A673 (cell line): ENCODE measurements at regions not wholly inside any gene's neighbourhood (a gene's known extent, or its start where the extent isn't known, plus 50 kb on each side); places are given as distances from the start of the nearest gene placed in this dataset. TPM values are rescaled to one million over a fixed set of nuclear protein-coding genes. Genes with fewer than 3 reads are reported as not detected.

Experiments
- BruUV-seq: library from RNA; stranded (reverse); fragments of 400-500 nt; replicated peaks from 2 replicates; lab custom pipeline; 2021; lab: Mats Ljungman, UMichigan
- CTCF ChIA-PET: fragments of 300-600 bp; sonication (Branson Sonifier 250); formaldehyde crosslinking; loops from one replicate; lab custom pipeline; 2022; ENCODE audit warnings: antibody characterized with exemption; lab: Charles Lee
- POLR2A ChIA-PET: fragments of 300-600 bp; sonication (Branson Sonifier 250); formaldehyde crosslinking; loops from one replicate; lab custom pipeline; 2022; ENCODE audit warnings: antibody characterized with exemption; ENCODE audit not compliant: low non-redundant PET; lab: Charles Lee
- DNase-seq: peaks from one replicate; pipeline ENCODE4 v3.0.0-alpha.2; 2015; ENCODE audit warnings: low spot score
- H3K27ac ChIP-seq: fragments of 200-600 bp; sonication (generic); 2 replicates; pipeline ENCODE4 v1.5.1; 2016; ENCODE audit warnings: mixed run types, low read depth, mild to moderate bottlenecking, mixed read lengths, antibody characterized with exemption, low read length; ENCODE audit not compliant: poor library complexity, severe bottlenecking
- H3K27me3 ChIP-seq: fragments of 200-600 bp; sonication (generic); replicated peaks from 2 replicates; pipeline ENCODE4 v1.6.1; 2017; ENCODE audit warnings: mixed run types, low read depth, mild to moderate bottlenecking, mixed read lengths, antibody characterized with exemption, low read length; ENCODE audit not compliant: insufficient read depth, poor library complexity
- H3K36me3 ChIP-seq: fragments of 200-600 bp; sonication (generic); 2 replicates; pipeline ENCODE4 v1.6.1; 2016; ENCODE audit warnings: mixed run types, mild to moderate bottlenecking, mixed read lengths, antibody characterized with exemption, low read length; ENCODE audit not compliant: insufficient read depth, poor library complexity, severe bottlenecking
- H3K4me1 ChIP-seq: fragments of 200-600 bp; sonication (generic); 2 replicates; pipeline ENCODE4 v1.6.1; 2017; ENCODE audit warnings: mixed run types, mild to moderate bottlenecking, mixed read lengths, antibody characterized with exemption, low read length; ENCODE audit not compliant: insufficient read depth, poor library complexity, severe bottlenecking
- H3K4me3 ChIP-seq: fragments of 200-600 bp; sonication (generic); 2 replicates; pipeline ENCODE4 v1.5.1; 2016; ENCODE audit warnings: low read depth, mixed run types, mild to moderate bottlenecking, mixed read lengths, low read length; ENCODE audit not compliant: poor library complexity, severe bottlenecking
- H3K9me3 ChIP-seq: fragments of 200-600 bp; sonication (generic); 2 replicates; pipeline ENCODE4 v1.6.1; 2016; ENCODE audit warnings: mixed run types, low read depth, mild to moderate bottlenecking, mixed read lengths, antibody characterized with exemption, low read length; ENCODE audit not compliant: poor library complexity, severe bottlenecking
- CTCF ChIP-seq: fragments of 300-800, 200-600 bp; sonication (generic); conservative IDR thresholded peaks from 2 replicates; pipeline ENCODE4 v1.5.1; 2017; ENCODE audit warnings: low read depth, mild to moderate bottlenecking, antibody characterized with exemption, low read length, moderate library complexity, mixed read lengths
- EZH2 ChIP-seq: fragments of 200-600 bp; sonication (generic); IDR thresholded peaks from 2 replicates; pipeline ENCODE4 v1.6.1; 2017; ENCODE audit warnings: borderline replicate concordance, low read depth, mild to moderate bottlenecking, mixed read lengths, antibody characterized with exemption, low read length; ENCODE audit not compliant: poor library complexity, severe bottlenecking
- intact Hi-C: fragments of 100-400 bp; cut with micrococcal nuclease; formaldehyde crosslinking; loops from one replicate; pipeline ENCODE4 v1.10.0; 2022; ENCODE audit not compliant: unreplicated experiment
- microRNA-seq: library from miRNA; unstranded; fragments of <30 nt; microRNA quantifications from one replicate; pipeline ENCODE4 v1.2.0, GENCODE V29; 2021

- POLR2A ChIA-PET: no interaction called here
- no peaks in the 10 kb centered on the region for H3K9me3 ChIP-seq
- H3K27ac ChIP-seq: no peak overlapping the region
- H3K36me3 ChIP-seq: no peaks in the 10 kb centered on the region
- H3K4me3 ChIP-seq: no peak overlapping the region
- DNase-seq: no peak
- intact Hi-C loops: no loop called here
- TF ChIP-seq EZH2 (no peak), CTCF (no peak)
- H3K4me1 ChIP-seq: peaks cover 49% of the 10 kb centered on the region
- no TSS peak for BruUV-seq
- CTCF ChIA-PET: no interaction called here
- H3K27me3 ChIP-seq: no peaks in the 10 kb centered on the region
Measured at GRCh38 chr16:85561248-85562092, 51.7 kb upstream of the GSE1 start.

GRCh38 chr16:85562093-85562786 is 50.9 kb upstream of the GSE1 start:
- Histone ChIP-seq H3K27ac (no peak overlapping the region), H3K4me3 (no peak overlapping the region), H3K27me3 (no peaks in the 10 kb centered on the region), H3K36me3 (no peaks in the 10 kb centered on the region), H3K4me1 (peaks cover 47% of the 10 kb centered on the region), H3K9me3 (no peaks in the 10 kb centered on the region)
- ChIA-PET CTCF (no interaction called here), POLR2A (no interaction called here)
- DNase-seq: no peak
- BruUV-seq: no TSS peak
- intact Hi-C loops: no loop called here
- TF ChIP-seq CTCF (no peak), EZH2 (no peak)

- CTCF ChIA-PET: no interaction called here
- DNase-seq: no peak
- no TSS peak for BruUV-seq
- Histone ChIP-seq H3K36me3 (no peaks in the 10 kb centered on the region), H3K4me3 (no peak overlapping the region), H3K27me3 (no peaks in the 10 kb centered on the region), H3K4me1 (peaks cover 39% of the 10 kb centered on the region), H3K27ac (peak overlapping the region; percentile 47), H3K9me3 (no peaks in the 10 kb centered on the region)
- POLR2A ChIA-PET: no interaction called here
- TF ChIP-seq CTCF (no peak), EZH2 (no peak)
- intact Hi-C loops: no loop called here
Measured at GRCh38 chr16:85563034-85563433, 50.1 kb upstream of the GSE1 start.

Small RNAs in the stretch of these regions (microRNA-seq; reads per million reads assigned to microRNA genes)
- gene MIR5093: not detected
